ENCODE measurements at regions not wholly inside any gene's neighbourhood (a gene's known extent, or its start where the extent isn't known, plus 50 kb on each side); places are given as distances from the start of the nearest gene placed in this dataset.

DNA sequence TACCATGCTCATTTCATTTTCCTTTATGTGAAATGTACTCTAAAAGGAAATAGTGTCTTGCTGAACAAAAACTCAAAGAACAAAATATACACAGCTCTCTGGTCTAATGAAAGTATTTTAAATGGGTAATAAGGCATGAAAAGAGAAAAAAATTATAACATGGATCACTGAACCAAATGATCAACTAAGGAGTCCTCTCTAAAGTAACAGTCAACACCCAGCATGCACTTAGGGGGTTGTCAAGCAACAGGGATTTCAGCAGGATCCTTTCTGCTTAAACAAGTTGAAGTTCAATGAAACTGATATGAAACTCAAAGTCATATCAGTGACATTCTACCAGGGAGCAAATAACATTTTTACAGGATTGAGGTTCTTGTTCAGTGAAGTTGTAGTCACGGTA lies 398.8 kb downstream of the SEC23A start:
- TF ChIP-seq, protein P1, sequence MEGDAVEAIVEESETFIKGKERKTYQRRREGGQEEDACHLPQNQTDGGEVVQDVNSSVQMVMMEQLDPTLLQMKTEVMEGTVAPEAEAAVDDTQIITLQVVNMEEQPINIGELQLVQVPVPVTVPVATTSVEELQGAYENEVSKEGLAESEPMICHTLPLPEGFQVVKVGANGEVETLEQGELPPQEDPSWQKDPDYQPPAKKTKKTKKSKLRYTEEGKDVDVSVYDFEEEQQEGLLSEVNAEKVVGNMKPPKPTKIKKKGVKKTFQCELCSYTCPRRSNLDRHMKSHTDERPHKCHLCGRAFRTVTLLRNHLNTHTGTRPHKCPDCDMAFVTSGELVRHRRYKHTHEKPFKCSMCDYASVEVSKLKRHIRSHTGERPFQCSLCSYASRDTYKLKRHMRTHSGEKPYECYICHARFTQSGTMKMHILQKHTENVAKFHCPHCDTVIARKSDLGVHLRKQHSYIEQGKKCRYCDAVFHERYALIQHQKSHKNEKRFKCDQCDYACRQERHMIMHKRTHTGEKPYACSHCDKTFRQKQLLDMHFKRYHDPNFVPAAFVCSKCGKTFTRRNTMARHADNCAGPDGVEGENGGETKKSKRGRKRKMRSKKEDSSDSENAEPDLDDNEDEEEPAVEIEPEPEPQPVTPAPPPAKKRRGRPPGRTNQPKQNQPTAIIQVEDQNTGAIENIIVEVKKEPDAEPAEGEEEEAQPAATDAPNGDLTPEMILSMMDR (IDR thresholded peaks at IDR 0.05), result no peak
- TF ChIP-seq EZH2 (IDR thresholded peaks at IDR 0.05) (no peak), EZH2phosphoT487 (IDR thresholded peaks at IDR 0.05) (no peak)

Measured in neural progenitor cell (in vitro differentiated cells).